Left renal cortex interstitium (tissue), 4 donors: ENCODE measurements at regions not wholly inside any gene's neighbourhood (a gene's known extent, or its start where the extent isn't known, plus 50 kb on each side); places are given as distances from the start of the nearest gene placed in this dataset.
"Not testable (repeated sequence)": the region's sequence is repeated elsewhere in the genome, so short reads cannot be mapped to it uniquely, and the experiment has no call there.

ENCODE experiments used
- DNase-seq, 4 donors: peaks; one replicate each; pipeline ENCODE4 v3.0.0-alpha.2; 2013; ENCODE audit warnings: low read depth in 4 of 4, low spot score in 2 of 4, missing footprints in 1 of 4

- DNase-seq: no peak
These were observed 84.6 kb upstream of the SLC7A14 start for GRCh38 chr3:170670504-170670903.

- DNase-seq: not testable (repeated sequence)
These were observed 77.1 kb upstream of the SLC7A14 start for GRCh38 chr3:170662986-170663385.

- DNase-seq: no peak
These were observed 74.3 kb upstream of the SLC7A14 start for GRCh38 chr3:170660139-170660538.

GRCh38 chr3:170657312-170657711 lies 71.4 kb upstream of the SLC7A14 start:
- DNase-seq: no peak

GRCh38 chr3:170656284-170656683 lies 70.4 kb upstream of the SLC7A14 start:
- no peak for DNase-seq

GRCh38 chr3:170653801-170654200 lies 67.9 kb upstream of the SLC7A14 start:
- DNase-seq: no peak

GRCh38 chr3:170651260-170651845 lies 65.5 kb upstream of the SLC7A14 start:
- no peak for DNase-seq

- DNase-seq: not testable (repeated sequence)
These were observed 64.7 kb upstream of the SLC7A14 start for GRCh38 chr3:170650557-170650956.

GRCh38 chr3:170644711-170645110 lies 58.8 kb upstream of the SLC7A14 start:
- DNase-seq: no peak

- DNase-seq: no peak
These were observed 58.0 kb upstream of the SLC7A14 start for GRCh38 chr3:170643831-170644230.

GRCh38 chr3:170642882-170643601 lies 57.2 kb upstream of the SLC7A14 start:
- DNase-seq: no peak

GRCh38 chr3:170641510-170642236 lies 55.8 kb upstream of the SLC7A14 start:
- no peak for DNase-seq

GRCh38 chr3:170640737-170641171 lies 54.9 kb upstream of the SLC7A14 start:
- no peak for DNase-seq

- no peak for DNase-seq
These were observed 53.1 kb upstream of the SLC7A14 start for GRCh38 chr3:170638988-170639387.

GRCh38 chr3:170637306-170637705 lies 51.4 kb upstream of the SLC7A14 start:
- DNase-seq: no peak

- no peak for DNase-seq
These were observed 50.6 kb upstream of the SLC7A14 start for GRCh38 chr3:170636400-170636973.
